NCI-H2227 treated with DMSO at 0.1 percent for 48 hours (cell line): ENCODE measurements at regions not wholly inside any gene's neighbourhood (a gene's known extent, or its start where the extent isn't known, plus 50 kb on each side); places are given as distances from the start of the nearest gene placed in this dataset.

ENCODE experiments used
- DNase-seq: peaks from one replicate; lab custom pipeline; 2025; lab: John Stamatoyannopoulos, UW

GRCh38 chr11:115848080-115848479 is 343.9 kb upstream of the CADM1 start:
- no peak for DNase-seq

DNA sequence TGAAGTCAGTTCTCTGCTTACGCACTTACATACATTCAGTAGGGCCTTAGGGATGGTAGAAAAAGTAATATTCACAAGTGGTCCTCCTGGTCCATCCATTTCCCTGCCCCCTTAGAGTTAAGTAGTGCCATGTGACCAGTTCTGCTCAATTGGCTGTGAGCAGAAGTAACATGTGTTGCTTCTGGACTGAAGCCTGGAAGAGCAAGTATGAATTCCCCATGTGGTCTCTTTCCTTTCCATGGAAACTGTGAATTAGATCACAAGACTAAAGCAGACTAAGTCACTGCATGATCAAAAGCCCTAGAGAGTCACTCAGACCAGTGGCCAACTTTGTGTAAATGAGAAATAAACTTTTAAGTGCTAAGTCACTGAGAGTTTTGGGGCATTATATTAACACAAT is 341.7 kb upstream of the CADM1 start:
- no peak for DNase-seq

- no peak for DNase-seq
Measured at GRCh38 chr11:115843685-115844084, 339.5 kb upstream of the CADM1 start.

DNA sequence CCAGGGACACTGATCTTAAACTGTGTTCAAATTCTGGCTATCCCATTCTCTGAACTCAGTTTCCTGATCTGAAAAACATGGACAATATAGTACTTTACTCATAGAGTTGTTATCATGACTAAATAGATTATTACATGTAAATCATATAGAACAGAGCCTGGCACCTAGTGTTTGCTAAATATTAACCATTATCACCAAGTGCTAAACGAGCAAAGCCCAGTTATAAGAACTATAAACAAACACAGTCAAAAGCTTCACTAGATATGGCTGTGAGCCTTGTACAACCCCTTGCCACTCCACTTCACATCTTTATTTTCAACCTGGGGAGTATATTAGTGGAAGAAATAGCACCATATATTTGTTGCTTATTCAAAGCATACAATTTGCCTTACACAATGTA is 338.9 kb upstream of the CADM1 start:
- DNase-seq = no peak

DNA sequence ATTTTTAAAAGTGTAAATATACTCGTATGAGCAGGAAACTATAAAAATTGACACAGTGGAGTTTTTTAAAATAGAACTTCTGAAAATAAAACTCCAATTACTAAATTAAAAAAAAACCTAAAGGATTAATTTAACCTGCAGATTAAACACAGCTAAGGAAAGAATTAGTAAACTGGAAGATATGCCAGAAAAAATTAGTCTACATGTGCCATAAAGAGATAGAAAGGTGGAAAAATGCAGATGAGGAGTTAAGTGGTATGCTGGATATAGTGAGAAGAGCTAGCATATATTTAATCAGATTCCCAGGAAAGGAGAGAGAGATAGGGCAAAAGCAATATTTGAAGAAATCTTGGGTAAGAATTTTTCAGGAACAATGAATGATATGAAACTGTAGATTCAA is 315.8 kb upstream of the CADM1 start:
- DNase-seq = no peak

GRCh38 chr11:115819014-115819413 is 314.8 kb upstream of the CADM1 start:
- no peak for DNase-seq

DNA sequence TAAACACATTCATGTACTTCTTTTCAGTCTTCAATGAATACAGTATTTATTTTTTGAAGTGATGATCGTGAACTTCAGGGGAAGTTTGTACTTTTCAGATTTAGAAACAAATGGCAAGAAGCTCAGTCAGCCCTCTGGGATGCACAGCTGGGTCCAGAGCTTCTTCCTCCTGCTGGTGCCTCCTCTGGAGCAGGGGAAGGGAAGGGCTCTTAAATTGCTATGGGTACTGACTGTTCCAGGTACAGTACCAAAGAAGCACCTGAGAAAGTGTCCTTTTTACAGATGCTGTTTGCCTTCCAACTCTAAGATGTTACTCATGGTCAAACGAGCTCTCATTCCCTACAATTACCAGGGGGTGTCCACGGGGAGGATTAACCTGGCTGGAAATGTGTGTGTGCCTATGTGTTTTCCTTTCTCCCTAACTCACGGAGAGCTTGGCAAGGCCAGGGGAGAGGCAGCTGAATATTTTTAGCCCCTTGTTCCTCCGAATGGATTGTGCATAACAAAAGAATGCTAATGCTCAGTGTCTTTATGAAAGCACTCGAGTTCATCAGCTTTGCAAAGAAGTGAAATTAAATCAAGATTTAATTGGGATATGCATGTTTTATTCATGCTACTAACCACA is 313.7 kb upstream of the CADM1 start:
- DNase-seq = no peak

- DNase-seq = no peak
Measured at GRCh38 chr11:115808351-115808940, 304.2 kb upstream of the CADM1 start.

GRCh38 chr11:115806056-115806455 is 301.8 kb upstream of the CADM1 start:
- DNase-seq = no peak

- no peak for DNase-seq
Measured at GRCh38 chr11:115803073-115803740, 299.0 kb upstream of the CADM1 start.

DNA sequence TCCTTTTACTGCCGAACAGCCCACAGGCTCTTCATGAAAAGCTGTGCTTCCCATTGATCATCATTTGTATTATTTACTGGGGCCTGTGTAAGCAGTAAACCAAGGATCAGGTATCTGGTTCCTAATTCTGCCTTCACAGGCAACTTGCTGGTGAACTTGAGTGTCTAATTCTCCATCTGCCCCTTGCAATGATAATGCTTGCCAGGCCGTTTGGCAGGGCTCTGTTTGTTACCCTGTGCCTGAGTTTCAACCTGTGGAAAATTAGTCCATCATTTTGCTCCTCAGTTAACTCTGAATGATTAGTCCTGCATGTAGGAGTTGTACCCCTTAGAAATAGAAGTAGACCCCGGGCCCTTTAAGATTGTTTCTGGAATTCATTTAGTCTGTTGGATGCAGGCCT is 298.4 kb upstream of the CADM1 start:
- DNase-seq = no peak

DNA sequence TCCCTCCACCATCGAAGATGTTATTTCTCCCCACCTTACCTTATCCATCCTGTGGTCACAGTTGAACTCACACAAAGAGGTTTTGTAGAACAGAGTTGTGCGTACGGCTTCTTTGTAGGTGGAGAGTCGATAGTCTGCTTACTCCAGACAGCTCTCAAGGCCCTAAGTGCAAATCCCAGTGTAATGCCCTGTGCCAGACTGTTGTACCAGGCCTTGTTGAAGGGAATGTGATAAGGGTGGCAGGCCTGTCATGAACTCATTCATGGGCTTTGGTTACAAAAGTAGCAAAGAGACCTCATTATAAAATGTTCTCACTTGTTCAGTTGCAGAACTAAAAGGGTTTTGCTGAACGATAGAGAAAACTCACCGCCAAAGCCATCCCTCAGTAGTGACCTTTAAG is 288.7 kb upstream of the CADM1 start:
- DNase-seq = no peak

DNA sequence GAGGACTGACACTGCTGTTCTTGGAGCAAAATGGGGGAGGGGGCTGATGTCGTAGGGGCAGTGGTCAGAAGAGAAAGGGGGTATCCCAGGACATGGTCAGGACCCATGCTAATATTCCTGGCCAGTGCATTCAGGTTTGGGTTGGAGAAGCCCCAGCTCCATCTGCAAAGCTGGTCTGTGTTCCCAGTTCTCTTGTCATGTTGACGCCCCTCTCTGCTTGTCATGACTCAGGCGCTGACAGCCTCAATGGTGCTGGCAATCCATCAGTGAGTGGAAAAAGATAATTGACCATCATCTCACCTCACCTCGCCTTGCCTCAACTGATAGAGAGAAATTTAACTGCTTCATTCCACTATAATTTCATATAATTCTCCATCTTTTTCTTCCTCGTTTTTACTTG is 283.1 kb upstream of the CADM1 start:
- DNase-seq = no peak

DNA sequence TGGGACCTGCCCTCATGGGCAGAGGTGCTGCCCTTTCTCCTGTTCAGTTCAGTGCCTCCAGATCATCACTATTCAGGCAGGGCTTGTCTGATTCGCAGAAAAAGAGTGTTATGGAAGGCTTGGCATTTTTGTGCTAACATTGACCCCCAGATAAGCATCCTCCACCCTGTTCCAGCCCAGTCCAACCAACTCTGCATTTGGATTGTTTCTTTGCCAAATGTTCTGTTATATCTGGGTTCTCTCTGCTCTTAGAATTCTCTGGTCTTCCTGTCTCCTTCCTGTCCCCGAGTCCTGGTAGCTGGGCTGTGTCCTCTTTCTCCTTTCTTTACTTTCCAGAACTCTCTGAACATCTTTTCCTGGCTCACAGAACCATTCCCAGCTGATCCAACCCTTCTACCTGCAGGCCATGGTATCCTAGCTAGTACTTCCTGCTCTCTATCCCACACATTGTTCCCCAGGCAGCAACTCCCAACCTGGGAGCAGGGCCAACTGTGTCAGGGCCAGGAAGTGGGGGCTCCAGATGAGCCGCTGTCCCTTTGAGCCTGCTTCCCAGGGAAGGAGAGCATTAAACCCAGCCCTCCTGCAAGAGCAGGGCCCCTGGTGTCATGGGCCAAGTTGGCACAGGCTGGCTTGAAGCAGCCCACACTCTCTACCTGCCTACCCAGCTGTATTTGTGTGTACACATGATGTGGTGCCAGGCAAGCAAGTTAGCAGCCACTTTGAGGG is 280.7 kb upstream of the CADM1 start:
- no peak for DNase-seq

DNA sequence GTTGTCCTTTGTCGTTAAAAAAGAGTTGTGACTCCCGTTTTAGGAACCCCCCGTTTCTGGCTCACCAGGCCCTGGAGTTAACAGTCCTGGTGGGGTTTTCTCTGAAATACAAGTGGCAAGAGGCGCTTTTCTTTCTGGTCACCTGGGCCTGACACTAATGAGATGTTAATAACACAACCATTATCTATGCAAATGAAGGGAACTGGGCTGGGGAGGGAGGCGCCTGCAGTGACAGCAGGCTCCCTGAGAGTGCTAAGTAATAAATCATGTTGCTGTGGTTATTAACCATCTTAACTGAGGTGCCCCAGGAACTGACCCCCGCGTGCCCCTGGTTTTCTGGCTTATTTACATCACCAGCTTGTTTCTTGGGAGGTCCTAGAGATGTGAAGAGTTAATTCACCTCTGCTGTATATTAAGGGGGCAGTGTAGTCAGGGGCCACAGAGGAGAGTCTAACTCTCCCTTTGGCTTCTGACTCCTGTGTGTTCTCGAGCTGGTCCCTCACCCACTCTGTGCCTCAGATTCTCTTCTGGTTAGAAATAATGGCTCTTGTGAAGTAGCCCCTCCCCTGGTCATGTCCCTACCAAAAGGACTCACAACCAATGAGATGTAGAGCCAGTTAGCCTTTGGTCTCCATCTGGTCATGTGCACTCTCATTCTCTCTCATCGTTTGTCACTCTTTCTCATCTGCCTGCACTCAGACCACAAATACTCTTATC is 276.6 kb upstream of the CADM1 start:
- no peak for DNase-seq

DNA sequence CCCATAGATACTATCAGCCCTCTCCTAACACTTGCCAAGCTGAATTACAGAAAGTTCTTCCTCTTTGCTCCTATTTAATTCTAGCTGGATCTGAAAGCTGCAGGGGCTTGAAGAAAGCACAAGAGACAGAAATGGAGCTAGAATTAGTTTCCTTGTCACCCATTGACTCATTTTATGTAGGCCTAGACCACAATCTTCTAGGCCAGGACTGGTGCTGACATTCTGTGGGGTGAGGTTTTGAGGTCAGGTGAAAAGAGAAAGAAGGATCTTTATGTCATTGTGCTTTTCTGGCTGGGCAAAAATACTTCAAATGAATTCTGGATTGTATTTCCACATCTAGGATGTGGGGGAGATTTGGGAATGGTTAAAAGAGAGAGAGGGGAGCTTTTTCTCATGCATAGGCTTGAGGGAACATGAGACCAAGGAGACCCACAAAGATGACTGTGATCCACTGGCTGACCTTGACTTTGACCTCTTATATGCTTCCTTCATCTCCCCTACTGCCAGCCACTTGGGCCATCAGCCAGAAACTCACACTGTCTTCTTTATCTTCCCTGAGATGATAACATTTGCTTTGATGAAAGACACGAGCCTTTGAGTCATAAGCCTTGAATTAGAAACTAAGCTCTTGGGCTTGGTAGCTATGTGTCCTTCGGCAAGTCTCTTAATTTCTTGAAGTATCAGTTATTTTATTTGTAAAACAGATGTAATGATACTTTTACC is 274.9 kb upstream of the CADM1 start:
- no peak for DNase-seq

GRCh38 chr11:115776916-115777315 is 272.7 kb upstream of the CADM1 start:
- DNase-seq = no peak

DNA sequence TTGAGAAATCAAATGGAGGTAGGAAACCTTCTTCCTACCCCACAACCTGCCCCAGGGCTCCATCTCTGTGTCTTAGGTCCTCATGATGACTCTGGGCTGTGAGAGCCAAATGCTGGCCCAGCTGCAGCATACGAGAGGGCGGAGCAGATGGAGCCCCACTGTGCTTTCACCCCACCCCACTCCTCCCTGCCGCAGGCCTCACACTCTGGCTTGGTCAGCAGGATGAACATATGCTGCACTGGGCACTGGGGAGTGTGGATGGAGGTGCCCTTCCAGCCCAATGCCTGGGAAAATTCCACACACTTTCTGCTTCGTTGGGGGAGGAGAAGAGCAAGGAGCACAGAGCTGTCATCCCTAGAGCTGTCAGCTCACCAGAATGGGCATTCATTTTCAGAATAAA is 271.6 kb upstream of the CADM1 start:
- DNase-seq = no peak

DNA sequence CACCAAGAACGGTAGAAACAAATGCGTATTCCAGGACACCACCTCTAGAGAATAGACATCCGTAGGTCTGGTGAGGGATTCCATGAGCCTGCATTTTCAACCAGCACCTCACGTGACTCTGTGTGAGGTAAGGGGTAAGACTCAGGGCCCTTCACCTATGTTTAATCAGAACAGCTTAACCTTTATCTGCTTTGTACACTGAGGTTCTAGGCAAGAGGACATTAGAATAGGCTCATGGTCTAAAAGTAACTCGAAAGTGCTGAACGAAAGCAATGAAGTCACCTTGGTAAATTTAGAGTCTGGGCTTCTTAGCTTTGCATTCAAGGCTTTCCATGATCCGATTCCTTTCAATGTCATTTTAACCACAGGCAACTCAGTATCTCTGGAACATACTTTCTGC is 270.5 kb upstream of the CADM1 start:
- DNase-seq = no peak

GRCh38 chr11:115769891-115770290 is 265.7 kb upstream of the CADM1 start:
- no peak for DNase-seq

GRCh38 chr11:115767883-115768282 is 263.7 kb upstream of the CADM1 start:
- no peak for DNase-seq
